T-helper 2 cell (primary cell): ENCODE measurements at regions not wholly inside any gene's neighbourhood (a gene's known extent, or its start where the extent isn't known, plus 50 kb on each side); places are given as distances from the start of the nearest gene placed in this dataset.
A peak's percentile ranks its signal among the peaks of the same experiment; 100 is the strongest.

ENCODE experiments used
- DNase-seq, 5 experiments: peaks; one replicate each; pipeline versions ENCODE4 v3.0.0 to v3.0.0-alpha.2; 2012 to 2022

DNA sequence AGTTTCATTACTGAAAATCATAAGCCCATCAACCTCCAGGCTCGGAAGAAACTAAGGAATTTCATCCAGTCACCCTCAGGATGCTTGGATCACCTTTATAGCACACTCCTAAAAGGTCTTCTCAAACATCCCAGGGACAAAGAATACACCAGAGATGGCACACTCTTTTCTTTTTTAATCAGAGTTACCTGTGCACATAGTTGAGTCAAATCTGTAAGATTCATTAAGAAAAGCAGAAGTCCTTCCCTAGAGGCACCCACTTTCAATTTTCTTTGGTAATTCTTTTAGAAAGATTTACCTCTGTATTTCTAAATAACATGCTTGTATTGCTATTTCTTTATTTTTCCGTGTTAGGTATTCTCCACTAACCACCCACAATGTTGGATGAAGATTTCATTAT, 50.6 kb upstream of the IL6 start:
- no peak for DNase-seq

DNA sequence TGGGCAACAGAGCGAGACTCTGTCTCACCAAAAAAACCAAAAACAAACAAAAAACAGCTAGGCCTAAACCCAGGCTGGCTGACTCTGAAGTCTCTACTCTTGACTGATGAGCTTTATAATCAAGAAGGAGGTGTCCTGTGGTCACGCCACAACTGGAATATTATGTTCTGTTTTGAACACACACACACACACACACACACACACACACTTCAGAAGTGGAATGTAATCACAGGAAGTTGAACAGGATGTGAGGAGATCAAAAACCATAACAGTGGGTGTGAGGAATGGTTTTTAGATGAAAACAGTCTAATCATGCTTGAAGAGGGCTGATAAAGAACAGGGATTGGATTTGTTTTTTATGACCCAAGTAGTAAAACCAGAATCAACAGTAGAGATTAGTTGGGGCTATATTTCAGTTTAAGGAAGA, 51.1 kb upstream of the IL6 start:
- DNase-seq = peak in 1 of 5 experiments; percentile 80

DNA sequence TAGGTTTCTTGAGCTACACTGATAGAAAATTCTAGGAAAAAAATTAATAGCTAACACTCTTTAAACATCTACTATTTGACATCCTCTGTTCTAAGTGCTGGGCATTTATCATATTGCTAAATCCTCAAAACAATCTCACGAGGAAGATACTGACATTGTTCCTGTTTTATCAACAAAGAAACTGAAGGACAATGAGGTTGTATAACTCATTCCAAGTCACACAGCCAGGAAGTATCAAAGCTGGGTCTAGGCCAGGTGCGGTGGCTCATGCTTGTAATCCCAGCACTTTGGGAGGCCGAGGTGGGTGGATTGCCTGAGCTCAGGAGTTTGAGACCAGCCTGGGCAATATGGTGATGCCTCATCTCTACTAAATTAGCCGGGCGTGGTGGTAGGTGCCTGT, 51.6 kb upstream of the IL6 start:
- no peak for DNase-seq

DNA sequence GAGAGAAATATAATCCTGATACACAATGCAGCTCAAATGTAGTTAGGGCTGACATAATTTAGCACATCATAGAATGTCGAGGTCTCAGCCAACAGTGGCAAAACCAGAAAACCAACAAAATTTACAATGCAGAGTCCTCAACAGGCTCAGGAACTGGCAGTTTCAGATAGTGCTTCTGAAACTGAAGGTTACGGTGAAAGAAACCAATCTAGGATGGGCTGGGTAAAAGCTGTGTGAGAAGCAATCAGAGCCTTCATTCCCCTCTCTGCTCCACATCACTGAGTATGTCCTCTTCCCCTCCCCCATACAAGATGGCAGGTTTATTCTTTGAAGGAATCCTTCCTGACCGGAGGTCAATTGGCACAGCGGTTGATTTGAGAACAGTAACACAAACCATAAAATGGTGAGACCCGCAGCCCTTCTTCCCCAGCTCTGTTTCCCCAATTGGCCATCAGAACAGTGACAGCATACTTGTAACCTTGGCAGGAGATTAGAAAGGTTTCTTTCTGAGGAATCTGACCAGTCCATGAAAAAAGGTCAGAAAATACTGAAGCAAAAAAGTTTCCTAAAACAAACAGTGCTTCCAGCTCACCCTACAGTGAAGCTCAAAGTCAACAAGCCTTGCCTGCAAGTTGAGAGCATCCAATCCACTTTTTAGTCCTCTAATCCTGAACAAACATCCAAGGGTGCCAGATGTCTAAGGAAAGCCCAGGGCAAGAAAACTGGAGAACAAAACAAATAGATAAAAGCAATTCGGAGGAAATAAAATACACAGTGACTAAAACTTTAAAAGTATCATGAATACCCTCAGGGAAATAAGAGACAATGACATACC, 53.9 kb upstream of the IL6 start:
- DNase-seq = peak in 1 of 5 experiments; percentile 73

DNA sequence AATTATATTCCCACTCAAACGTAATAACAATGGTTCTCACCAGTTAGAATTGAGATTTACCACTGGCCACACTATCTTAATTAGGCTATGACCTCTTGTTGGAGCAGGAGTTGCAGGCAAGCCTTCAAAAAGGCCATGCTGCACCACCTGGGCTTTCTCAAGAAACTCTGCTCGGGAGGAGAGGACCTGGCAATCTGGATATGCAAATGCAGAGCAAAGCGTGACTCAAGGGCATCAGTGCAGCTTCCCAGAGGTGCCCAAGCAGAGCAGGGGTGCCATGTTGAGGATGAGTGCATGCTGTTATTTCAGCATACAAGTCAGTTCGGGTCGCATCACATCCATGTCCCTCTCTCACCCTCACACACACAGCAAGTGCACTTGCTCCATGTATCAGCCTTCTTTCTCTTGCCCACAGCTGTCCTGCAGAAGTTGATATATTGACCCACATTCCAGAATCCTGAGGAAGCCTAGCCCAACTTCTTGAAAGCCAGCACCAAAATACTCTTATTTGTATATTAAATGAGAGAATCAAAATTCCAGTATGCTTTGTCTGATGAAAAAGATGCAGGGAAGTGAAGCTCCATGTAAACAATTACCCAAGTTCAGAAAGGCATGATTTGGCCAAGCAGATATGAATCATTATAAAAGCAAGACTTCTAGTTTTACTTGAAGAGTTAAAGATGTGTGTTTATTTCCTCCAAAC, 55.7 kb upstream of the IL6 start:
- DNase-seq = no peak

DNA sequence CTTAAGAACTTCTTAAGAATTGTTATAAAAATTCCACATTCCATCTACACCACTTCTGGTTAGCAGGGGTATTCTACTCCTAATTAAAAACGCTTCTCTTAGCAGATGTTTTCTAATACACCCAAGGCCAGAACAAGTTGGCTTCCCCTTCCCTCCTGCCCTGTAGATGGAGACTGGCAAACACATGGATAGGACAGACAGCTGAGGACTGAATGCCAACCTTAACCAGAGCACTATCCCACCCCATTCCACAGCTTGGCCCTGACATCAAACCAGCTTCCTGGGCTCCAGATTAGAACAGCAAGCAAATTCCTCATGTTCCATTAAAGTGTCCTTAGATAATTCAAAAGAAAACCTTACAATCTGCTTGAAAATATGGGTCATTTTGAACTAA, 56.6 kb upstream of the IL6 start:
- no peak for DNase-seq

DNA sequence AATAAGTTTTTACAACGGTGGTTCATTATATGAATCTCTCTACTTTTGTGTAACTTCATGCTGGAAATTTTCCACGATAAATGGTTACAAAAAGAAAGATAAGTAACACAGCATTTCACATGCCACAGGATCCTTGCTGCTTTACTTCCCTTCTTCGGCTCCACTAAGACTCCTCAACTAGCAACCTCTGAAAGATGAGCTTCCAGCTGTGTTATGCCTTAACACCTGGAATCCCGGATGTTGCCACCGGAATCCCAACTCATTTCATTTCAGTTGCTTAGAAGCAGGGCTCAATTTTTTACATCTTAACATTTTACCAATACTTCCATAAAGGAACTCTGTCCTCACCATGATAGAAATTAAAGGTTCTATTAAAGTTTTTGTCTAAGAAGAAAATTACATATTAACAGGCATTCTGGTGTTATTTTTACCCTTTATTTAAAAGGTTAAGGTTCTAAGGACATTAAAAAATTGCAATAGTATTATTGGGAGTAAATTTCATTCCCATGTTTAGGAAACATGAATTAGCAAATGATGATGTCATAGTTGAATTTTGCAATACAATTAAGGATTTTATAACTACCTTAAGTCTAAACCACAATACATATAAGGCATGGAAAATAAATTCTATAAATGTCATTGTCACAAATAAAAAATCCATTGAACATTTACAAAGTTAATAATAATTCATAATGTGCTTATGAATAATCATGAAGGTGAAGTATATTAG, 57.1 kb upstream of the IL6 start:
- DNase-seq = no peak

DNA sequence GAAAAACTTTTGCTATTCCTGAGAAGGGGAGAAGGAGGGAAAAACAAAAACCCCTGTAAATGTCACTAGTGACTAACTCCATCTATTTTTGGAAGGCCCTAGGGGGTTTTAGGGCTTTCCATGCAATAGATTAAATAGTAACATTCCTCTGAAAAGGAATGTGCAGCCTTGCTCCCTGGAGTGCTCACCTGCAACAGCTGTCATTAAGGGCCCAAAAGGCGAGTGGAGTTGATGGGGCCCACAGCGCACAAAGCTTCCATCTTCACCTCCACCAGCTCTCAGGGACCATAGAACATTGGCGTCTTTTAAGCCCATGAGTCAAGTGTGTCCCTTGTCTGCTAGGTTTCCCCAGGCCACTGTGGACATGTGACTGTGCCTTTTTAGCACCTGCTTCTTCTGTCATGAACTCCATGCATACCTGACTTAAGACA, 58.0 kb upstream of the IL6 start:
- no peak for DNase-seq

DNA sequence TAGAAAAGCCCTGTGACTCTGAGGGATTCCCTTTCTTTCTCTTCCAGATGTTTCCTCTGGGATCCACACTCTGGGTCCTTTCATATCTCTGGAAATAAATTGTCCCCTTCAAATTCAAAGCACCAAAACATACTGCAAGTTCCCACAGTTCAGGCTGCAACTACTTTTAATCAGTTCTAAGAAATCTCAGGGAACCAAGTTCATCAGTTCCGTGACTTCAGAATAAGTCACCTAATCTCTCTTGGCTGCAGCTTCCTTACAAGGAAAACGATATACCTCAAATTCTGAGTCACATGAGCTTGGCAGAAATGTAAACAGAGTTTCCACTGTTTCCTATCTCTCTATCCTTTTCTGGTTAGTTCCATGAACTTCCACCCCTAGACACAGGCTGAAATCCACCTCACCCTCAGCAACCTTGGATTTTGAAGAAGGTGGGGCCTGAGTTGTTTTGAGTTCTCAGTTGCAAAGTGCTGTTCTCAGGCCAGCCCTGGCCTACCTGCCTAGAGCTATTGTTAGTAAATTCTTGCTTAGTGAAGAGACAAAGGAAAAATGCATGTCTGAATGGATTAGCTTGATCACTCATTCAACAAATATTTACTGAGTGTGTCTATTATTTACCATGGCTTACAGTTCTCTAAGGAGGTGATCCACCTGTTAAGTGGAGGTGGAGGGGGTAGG, 59.3 kb upstream of the IL6 start:
- peak in 1 of 5 experiments; percentile 41 for DNase-seq

DNA sequence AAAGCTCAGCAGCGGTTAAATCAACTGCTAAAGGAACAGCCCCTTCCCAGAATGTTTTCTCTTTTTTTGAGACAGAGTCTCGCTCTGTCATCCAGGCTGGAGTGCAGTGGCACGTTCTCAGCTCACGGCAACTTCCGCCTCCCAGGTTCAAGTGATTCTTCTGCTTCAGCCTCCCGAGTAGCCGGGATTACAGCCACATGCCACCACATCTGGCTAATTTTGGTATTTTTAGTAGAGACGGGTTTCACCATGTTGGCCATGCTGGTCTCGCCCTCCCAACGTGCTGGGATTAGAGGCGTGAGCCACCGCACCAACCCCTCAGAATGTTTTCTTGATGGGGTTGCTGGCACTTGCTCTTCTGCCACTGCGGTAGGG, 59.8 kb upstream of the IL6 start:
- no peak for DNase-seq

DNA sequence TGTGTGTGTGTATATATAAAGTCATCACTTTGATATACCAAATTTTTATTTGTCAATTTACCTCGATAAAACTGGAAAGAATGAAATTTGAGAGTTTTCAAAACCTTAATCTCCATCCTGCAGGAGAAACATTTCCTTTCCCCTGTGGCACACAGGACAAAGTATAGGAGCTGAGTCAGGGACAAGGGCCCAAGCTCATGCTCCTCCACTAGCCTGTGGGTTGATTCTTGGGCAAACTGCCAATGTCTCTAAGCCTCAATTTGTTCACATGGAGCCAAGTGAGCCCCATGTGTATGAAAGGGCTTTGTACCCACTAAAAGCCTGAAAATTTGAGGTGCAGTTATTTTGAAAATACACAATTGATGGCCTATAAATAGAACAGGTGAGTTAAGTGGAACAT, 60.3 kb upstream of the IL6 start:
- DNase-seq = peak in 1 of 5 experiments; percentile 47

DNA sequence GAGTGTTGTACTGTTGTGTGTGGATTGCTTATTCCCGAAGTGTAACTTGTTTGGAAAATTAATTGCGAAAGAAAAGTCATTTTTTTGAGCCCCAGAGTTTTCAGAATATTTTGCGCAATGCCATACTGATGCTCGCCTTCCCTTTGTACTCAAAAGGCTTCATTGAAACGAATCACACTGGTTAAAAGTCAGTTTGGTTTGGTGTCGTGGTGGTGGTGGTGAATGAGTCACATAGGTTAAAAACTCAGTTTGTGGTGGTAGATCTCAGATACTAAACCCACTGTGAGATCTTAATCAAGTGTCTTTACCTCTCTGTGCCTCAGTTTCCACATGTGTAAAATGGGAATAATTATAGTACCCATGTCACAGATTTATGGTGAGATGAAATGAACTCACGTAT, 61.1 kb upstream of the IL6 start:
- DNase-seq = peak in 1 of 5 experiments; percentile 79

DNA sequence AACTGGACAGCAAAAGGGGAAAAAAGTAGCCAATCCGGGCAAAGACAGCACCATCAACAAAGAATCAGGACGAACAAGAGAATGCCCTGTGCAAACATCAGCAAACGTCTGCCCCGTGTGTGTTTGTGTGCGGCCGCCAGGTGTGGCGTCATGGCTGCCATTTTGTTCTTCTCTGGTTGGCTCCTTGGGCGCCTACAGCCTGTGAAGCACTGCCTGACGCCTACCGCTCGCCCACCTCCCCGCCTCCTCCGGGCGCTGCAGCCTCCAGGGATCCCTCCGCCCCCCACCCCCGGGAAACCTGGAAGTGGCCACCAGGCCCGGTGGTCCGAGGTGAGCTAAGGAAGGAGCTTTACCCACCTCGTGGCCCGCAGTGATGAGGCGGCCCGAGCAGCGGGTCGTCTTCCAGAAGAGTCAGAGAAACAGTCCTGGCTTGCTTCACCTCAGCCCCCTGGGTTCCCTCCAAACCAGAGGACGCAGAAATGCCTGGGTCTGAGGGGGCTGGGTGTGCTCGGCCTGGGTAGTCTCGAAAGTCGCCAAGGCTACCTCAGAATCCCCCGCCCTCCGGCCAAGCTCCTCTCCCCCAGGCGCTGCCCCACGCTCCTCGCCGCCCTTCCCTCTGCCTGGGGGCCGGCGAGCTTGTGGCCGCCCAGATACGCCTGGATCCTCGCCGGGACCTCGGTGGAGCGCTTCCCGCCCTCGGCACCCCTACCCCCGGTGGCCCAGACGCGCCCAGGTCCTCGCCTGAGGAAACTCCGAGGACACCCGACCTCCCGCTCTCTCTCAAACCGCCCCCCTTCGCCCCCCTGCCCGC, 61.8 kb upstream of the IL6 start:
- DNase-seq = no peak

DNA sequence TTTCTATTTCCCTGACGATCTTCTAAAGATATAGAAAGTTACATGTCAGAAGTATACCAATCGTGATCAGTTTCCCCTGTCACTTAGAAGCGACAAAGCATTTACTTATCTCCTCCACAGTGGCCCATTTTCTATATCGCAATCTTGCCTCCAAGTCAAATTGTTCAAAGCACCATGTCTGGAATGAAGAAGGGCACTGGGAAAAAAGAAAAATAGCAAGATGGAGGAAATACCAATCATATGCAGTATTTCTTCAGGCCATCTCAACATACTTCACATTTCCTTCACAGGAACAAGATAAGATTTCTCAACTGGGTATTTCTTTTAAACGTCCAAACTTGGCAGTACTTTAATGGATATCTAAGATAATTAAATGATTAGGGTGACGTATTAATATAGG, 63.3 kb upstream of the IL6 start:
- no peak for DNase-seq

DNA sequence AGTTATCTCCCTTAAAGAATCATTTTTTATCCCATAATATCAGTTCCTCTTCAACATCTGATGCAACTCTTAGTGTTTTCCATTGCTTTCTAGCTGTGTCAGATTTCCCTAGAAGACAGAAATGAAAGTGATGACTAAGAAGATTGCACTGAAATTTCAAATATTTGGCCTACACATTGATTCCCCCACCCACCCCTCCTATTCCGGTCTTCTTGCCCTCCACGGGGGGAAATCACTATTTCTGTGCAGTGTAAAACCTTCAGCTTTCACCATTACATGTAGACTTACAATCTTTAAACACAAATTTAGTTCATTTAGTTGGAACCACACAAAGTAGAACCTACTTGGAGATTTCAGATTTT, 63.7 kb upstream of the IL6 start:
- peak in 1 of 5 experiments; percentile 27 for DNase-seq

DNA sequence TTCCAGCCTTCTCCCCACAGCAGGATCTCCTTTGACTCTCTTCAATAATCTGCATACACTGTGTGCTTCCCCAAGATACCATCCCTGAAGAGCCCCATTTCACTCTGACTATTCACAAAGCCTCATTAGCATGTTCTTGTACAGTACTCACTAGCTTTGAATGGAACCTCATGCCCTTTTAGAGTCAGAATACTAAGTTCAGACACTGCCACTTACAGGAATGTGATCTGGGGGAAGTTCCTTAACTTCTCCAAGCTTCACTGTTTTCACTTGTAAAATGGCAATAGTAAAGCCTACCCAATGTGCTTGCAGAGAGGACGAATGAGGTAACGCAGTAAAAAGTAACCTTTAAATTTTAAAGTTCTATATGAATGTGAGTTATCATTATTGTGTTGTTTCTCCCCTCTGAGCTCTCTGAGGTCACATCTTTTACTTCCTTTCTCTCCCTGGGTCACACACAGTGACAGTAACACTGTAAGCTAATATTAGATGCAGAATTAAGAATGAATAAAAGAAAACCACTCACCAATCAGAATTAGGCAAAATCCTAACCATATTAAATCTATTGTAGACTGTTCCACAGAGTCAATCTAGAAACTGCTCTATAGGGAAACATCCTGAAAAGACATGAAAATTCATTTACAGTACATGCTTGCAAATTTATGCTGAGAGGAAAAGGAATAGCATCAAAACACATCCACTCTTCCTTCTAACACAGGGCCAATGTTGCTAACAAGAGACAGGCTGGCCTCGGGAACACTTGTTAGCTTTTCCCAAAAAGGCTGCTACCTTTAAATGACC, 64.2 kb upstream of the IL6 start:
- no peak for DNase-seq

DNA sequence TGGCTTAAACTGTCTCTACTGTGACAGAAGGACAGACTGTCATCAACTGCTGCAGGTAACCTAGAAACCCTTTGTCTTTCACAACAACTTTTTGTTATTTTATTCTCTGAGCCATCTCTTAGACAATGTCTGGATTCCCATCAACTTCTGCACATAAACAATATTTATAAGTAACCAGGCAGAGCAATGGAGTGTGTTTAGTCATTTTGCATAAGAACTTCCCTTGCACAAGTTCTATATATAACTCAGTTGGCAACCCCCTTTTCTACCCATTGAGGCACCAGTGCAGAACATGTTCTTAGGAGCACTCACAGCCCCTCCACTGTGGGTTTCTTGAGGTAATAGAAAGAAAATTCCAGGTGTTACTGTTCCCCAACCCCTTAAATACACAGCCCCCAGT, 65.0 kb upstream of the IL6 start:
- DNase-seq = no peak

DNA sequence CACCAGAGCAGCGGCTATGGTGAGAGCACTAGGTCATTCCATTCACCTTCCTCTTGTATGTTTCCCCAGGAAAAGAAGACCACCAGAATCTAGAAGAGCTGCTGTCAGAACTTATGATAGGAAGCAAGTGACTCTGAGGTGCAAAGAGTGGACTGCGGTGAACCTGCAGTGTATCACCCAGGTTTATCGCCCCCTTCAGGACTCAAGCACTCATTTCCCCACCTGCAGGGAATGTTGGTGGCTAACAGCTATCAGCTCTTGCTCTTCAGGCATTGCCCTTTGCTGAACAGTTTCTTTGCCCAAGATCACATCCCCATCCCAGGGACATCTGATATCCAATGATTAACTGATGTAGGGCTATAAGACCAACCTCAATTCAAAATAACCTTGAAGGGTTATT, 66.3 kb upstream of the IL6 start:
- no peak for DNase-seq

DNA sequence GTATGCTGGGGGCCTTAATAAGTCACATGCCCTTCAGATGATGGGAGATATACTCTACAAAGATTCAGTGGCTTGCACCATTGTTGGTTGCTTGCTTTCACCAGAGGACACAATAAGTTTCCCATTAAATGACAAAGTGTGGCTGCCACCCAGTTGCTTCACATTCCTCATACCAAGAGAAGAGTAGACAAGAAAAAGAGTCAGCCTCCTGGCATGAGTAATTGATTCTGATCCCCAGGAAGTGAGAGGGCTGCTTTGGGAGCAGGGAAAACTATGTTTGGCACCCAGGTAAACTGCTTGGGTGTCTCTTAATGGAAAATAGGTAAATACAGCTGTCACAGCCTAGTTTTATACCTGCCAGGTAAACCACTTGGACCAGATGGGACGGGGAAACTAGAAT, 66.7 kb upstream of the IL6 start:
- DNase-seq = no peak

DNA sequence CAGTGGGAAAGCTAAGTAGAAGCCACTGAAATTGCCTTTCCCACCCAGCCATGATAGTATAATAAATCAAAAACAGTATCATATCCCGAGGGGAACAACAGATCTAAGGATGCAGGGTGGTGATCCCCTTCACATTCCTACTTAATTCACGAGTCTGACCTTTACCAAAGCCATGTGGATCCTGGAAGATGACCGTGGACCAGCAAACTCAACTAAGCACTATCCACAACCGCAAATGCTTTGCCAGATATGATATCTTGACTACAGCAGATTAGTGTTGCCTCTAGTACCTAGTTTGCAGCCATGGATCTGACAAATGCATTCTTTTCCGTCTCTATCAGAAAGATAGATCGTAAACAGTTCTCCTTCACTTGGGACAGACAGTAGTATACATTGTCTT, 67.3 kb upstream of the IL6 start:
- DNase-seq = no peak

DNA sequence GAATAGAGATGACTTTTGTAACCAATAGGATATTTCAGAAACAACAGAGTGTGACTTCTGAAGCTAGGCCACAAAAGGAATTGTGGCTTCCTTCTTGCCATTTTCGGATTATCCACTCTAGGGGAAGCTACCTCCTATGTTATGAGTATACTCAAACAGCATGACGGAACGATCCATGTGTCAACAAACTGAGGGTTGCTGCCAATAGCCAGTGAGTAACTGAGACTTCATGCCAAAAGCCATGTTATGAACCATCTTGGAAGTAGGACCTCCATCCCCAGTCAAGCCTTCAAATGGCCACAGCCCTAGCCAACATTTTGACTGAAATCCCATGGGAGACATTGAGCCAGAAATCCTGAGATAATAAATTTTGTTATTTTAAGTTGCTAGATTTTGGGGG, 69.0 kb upstream of the IL6 start:
- no peak for DNase-seq
